ENCODE measurements at regions not wholly inside any gene's neighbourhood (a gene's known extent, or its start where the extent isn't known, plus 50 kb on each side); places are given as distances from the start of the nearest gene placed in this dataset.

- TF ChIP-seq SKIL (IDR thresholded peaks at IDR 0.05; ENCODE audit: low read depth, poor library complexity, severe bottlenecking) (no peak), TARDBP (IDR thresholded peaks at IDR 0.05; ENCODE audit: borderline replicate concordance) (no peak), ZNF384 (IDR thresholded peaks at IDR 0.05; ENCODE audit: borderline replicate concordance, low read depth, low read length) (no peak), BCLAF1 (IDR thresholded peaks at IDR 0.05) (no peak)
These were observed 1225.1 kb downstream of the CDH8 start (continued) for GRCh38 chr16:60811051-60811608.

- ChIA-PET CTCF (interaction anchor here (1.0 to 1.7 kb wide), 2 partner anchors 9 to 28 kb away, joined by 3 to 4 read pairs; no protein-coding TSS in a partner anchor), POLR2A (no interaction called here), RAD21 (ENCODE audit: unreplicated experiment) (no interaction called here), SMC1A (ENCODE audit: uncharacterized antibody, unreplicated experiment) (no interaction called here)
- H3K4me3 ChIP-seq: no peak overlapping the region
- no TSS peak for BruUV-seq (replicated peaks)
- no peak for DNase-seq (ENCODE audit: low read depth, low spot score)
- H3K27ac ChIP-seq (ENCODE audit: control insufficient read depth, insufficient read depth): no peak overlapping the region
- H3K79me2 ChIP-seq (ENCODE audit: control insufficient read depth, insufficient read depth, low read length): no peaks in the 10 kb centered on the region
- no peaks in the 10 kb centered on the region for H4K20me1 ChIP-seq (ENCODE audit: control insufficient read depth, insufficient read depth)
- H3K9me3 ChIP-seq (replicated peaks; ENCODE audit: control insufficient read depth, insufficient read depth, low read length): no peaks in the 10 kb centered on the region
- no peak for FAIRE-seq
- no peaks in the 10 kb centered on the region for H3K4me1 ChIP-seq (ENCODE audit: control insufficient read depth, insufficient read depth, low read length)
- H3K27me3 ChIP-seq (replicated peaks in 1 of 2; ENCODE audit: control insufficient read depth in 2 of 2, insufficient read depth in 2 of 2, low read length in 1 of 2): no peaks in the 10 kb centered on the region
- no peaks in the 10 kb centered on the region for H3K36me3 ChIP-seq (ENCODE audit: control insufficient read depth in 2 of 2, insufficient read depth in 2 of 2, low read length in 1 of 2)
- no peak overlapping the region for H3K4me2 ChIP-seq (ENCODE audit: control insufficient read depth, insufficient read depth)
- no peak overlapping the region for H3K9ac ChIP-seq (ENCODE audit: control insufficient read depth, insufficient read depth, low read length)
- intact Hi-C loops (cut with micrococcal nuclease; ENCODE audit: unreplicated experiment): no loop called here
- no peak overlapping the region for H2AFZ ChIP-seq (ENCODE audit: control insufficient read depth, low read depth, low read length)
- in situ Hi-C loops (cut with MboI): no loop called here
- no peak for ATAC-seq
- no peak for TF ChIP-seq YY1 (IDR thresholded peaks at IDR 0.05; ENCODE audit: low read depth, low read length)
- TF ChIP-seq ZSCAN29 (IDR thresholded peaks at IDR 0.05): no peak
- no peak for TF ChIP-seq ZNF24 (IDR thresholded peaks at IDR 0.05)
- no peak for TF ChIP-seq HDAC6 (IDR thresholded peaks at IDR 0.05; ENCODE audit: unreplicated experiment)
- TF ChIP-seq ETV6 (conservative IDR thresholded peaks at IDR 0.05 in 1 of 2, IDR thresholded peaks at IDR 0.05 in 1 of 2; ENCODE audit: borderline replicate concordance in 1 of 2, low read depth in 1 of 2): no peak
- TF ChIP-seq SUPT20H (IDR thresholded peaks at IDR 0.05; ENCODE audit: borderline replicate concordance, control insufficient read depth, low read depth, low read length): no peak
- TF ChIP-seq RB1 (IDR thresholded peaks at IDR 0.05; ENCODE audit: borderline replicate concordance): no peak
- no peak for TF ChIP-seq IKZF1 (conservative IDR thresholded peaks at IDR 0.05)
- TF ChIP-seq SRF (IDR thresholded peaks at IDR 0.05; ENCODE audit: low read depth in 2 of 2, low read length in 2 of 2): no peak
- no peak for TF ChIP-seq FOXM1 (IDR thresholded peaks at IDR 0.05; ENCODE audit: low read depth, low read length)
- no peak for TF ChIP-seq SUZ12 (IDR thresholded peaks at IDR 0.05; ENCODE audit: unreplicated experiment)
- no peak for TF ChIP-seq CEBPZ (IDR thresholded peaks at IDR 0.05; ENCODE audit: low read depth, low read length)
These were observed 1226.0 kb downstream of the CDH8 start for GRCh38 chr16:60810250-60810649.
